ENCODE measurements at regions not wholly inside any gene's neighbourhood (a gene's known extent, or its start where the extent isn't known, plus 50 kb on each side); places are given as distances from the start of the nearest gene placed in this dataset.
"Not testable (repeated sequence)": the region's sequence is repeated elsewhere in the genome, so short reads cannot be mapped to it uniquely, and the experiment has no call there.

GRCh38 chr18:22523481-22523880, 105.8 kb upstream of the CTAGE1 start:
- no peak overlapping the region for H3K4me3 ChIP-seq (ENCODE audit: low read depth, low read length)
- no peak for TF ChIP-seq CTCF (IDR thresholded peaks at IDR 0.05; ENCODE audit: insufficient read depth, low read depth, low read length)
- no peak for DNase-seq (ENCODE audit: low read depth)

GRCh38 chr18:22524783-22525182, 107.1 kb upstream of the CTAGE1 start:
- TF ChIP-seq CTCF (IDR thresholded peaks at IDR 0.05; ENCODE audit: insufficient read depth, low read depth, low read length), result no peak
- no peak for DNase-seq (ENCODE audit: low read depth)
- no peak overlapping the region for H3K4me3 ChIP-seq (ENCODE audit: low read depth, low read length)

- no peak for DNase-seq (ENCODE audit: low read depth)
- no peak for TF ChIP-seq CTCF (IDR thresholded peaks at IDR 0.05; ENCODE audit: insufficient read depth, low read depth, low read length)
- H3K4me3 ChIP-seq (ENCODE audit: low read depth, low read length), result no peak overlapping the region
These were observed 107.6 kb upstream of the CTAGE1 start for GRCh38 chr18:22525313-22525712.

- H3K4me3 ChIP-seq (ENCODE audit: low read depth, low read length), result no peak overlapping the region
- TF ChIP-seq CTCF (IDR thresholded peaks at IDR 0.05; ENCODE audit: insufficient read depth, low read depth, low read length), result no peak
- no peak for DNase-seq (ENCODE audit: low read depth)
These were observed 108.2 kb upstream of the CTAGE1 start for GRCh38 chr18:22525883-22526282.

GRCh38 chr18:22528291-22528690, 110.6 kb upstream of the CTAGE1 start:
- no peak for DNase-seq (ENCODE audit: low read depth)
- no peak overlapping the region for H3K4me3 ChIP-seq (ENCODE audit: low read depth, low read length)
- TF ChIP-seq CTCF (IDR thresholded peaks at IDR 0.05; ENCODE audit: insufficient read depth, low read depth, low read length), result no peak

GRCh38 chr18:22534706-22535105, 117.0 kb upstream of the CTAGE1 start:
- H3K4me3 ChIP-seq (ENCODE audit: low read depth, low read length); DNase-seq (ENCODE audit: low read depth): not testable (repeated sequence)

- no peak for TF ChIP-seq CTCF (IDR thresholded peaks at IDR 0.05; ENCODE audit: insufficient read depth, low read depth, low read length)
- no peak for DNase-seq (ENCODE audit: low read depth)
- H3K4me3 ChIP-seq (ENCODE audit: low read depth, low read length), result no peak overlapping the region
These were observed 118.8 kb upstream of the CTAGE1 start for GRCh38 chr18:22536558-22536957.
